GM13976 (cell line): ENCODE measurements at regions not wholly inside any gene's neighbourhood (a gene's known extent, or its start where the extent isn't known, plus 50 kb on each side); places are given as distances from the start of the nearest gene placed in this dataset.

Experiments used
- DNase-seq: peaks from one replicate; pipeline ENCODE4 v3.0.0; 2012; ENCODE audit warnings: low spot score
- CTCF ChIP-seq: IDR thresholded peaks from 2 replicates; pipeline ENCODE4 v1.5.1; 2012; ENCODE audit warnings: borderline replicate concordance, mild to moderate bottlenecking; ENCODE audit not compliant: insufficient read depth; ENCODE audit errors: extremely low read depth, missing control alignments, control extremely low read depth
- in situ Hi-C: fragments of 300-500 bp; cut with MboI; formaldehyde crosslinking; loops from one replicate; pipeline ENCODE4 v1.12.0; 2022; ENCODE audit warnings: low sequenced_read_pairs, mixed read lengths, inconsistent platforms; ENCODE audit not compliant: unreplicated experiment

GRCh38 chr3:72126441-72127223 is 341.7 kb upstream of the PROK2 start:
- in situ Hi-C loops: no loop called here
- no peak for TF ChIP-seq CTCF
- DNase-seq: no peak

GRCh38 chr3:72123908-72124441 is 339.0 kb upstream of the PROK2 start:
- TF ChIP-seq CTCF: no peak
- DNase-seq: no peak
- in situ Hi-C loops: no loop called here

GRCh38 chr3:72120806-72121778 is 336.1 kb upstream of the PROK2 start:
- no peak for DNase-seq
- no peak for TF ChIP-seq CTCF
- in situ Hi-C loops: no loop called here

- no peak for DNase-seq
- no peak for TF ChIP-seq CTCF
- in situ Hi-C loops: no loop called here
Observed at GRCh38 chr3:72120039-72120438, 335.1 kb upstream of the PROK2 start.

GRCh38 chr3:72118628-72119027 is 333.7 kb upstream of the PROK2 start:
- no peak for TF ChIP-seq CTCF
- in situ Hi-C loops: no loop called here
- no peak for DNase-seq

GRCh38 chr3:72116226-72116625 is 331.3 kb upstream of the PROK2 start:
- no peak for TF ChIP-seq CTCF
- in situ Hi-C loops: no loop called here

More at GRCh38 chr3:72116226-72116625, 331.3 kb upstream of the PROK2 start:
- DNase-seq: no peak
